ENCODE measurements at regions not wholly inside any gene's neighbourhood (a gene's known extent, or its start where the extent isn't known, plus 50 kb on each side); places are given as distances from the start of the nearest gene placed in this dataset.

- no peaks in the 10 kb centered on the region for H3K4me1 ChIP-seq
- no peak for DNase-seq
- no peak overlapping the region for H3K27ac ChIP-seq
- no peaks in the 10 kb centered on the region for H3K9me3 ChIP-seq
- no peak for TF ChIP-seq POLR2A (IDR thresholded peaks at IDR 0.05)
- no peak for TF ChIP-seq CTCF (IDR thresholded peaks at IDR 0.05)
- no peak overlapping the region for H3K4me3 ChIP-seq
- H3K36me3 ChIP-seq: no peaks in the 10 kb centered on the region
- no peaks in the 10 kb centered on the region for H3K27me3 ChIP-seq
These were observed 730.2 kb upstream of the GJE1 start for GRCh38 chr6:141402489-141402888.

- Histone ChIP-seq H3K36me3 (no peaks in the 10 kb centered on the region), H3K4me1 (no peaks in the 10 kb centered on the region), H3K4me3 (no peak overlapping the region), H3K27ac (no peak overlapping the region), H3K27me3 (no peaks in the 10 kb centered on the region), H3K9me3 (no peaks in the 10 kb centered on the region)
- TF ChIP-seq POLR2A (IDR thresholded peaks at IDR 0.05) (no peak), CTCF (IDR thresholded peaks at IDR 0.05) (no peak)
- DNase-seq: no peak
These were observed 730.9 kb upstream of the GJE1 start for GRCh38 chr6:141401851-141402250.

- TF ChIP-seq POLR2A (IDR thresholded peaks at IDR 0.05) (no peak), CTCF (IDR thresholded peaks at IDR 0.05) (no peak)
- Histone ChIP-seq H3K9me3 (no peaks in the 10 kb centered on the region), H3K27ac (no peak overlapping the region), H3K4me1 (no peaks in the 10 kb centered on the region), H3K4me3 (no peak overlapping the region), H3K36me3 (no peaks in the 10 kb centered on the region), H3K27me3 (no peaks in the 10 kb centered on the region)
- DNase-seq: no peak
These were observed 731.6 kb upstream of the GJE1 start for GRCh38 chr6:141401168-141401567.

- Histone ChIP-seq H3K27me3 (no peaks in the 10 kb centered on the region), H3K4me3 (no peak overlapping the region), H3K9me3 (no peaks in the 10 kb centered on the region), H3K36me3 (no peaks in the 10 kb centered on the region), H3K27ac (no peak overlapping the region), H3K4me1 (no peaks in the 10 kb centered on the region)
- no peak for DNase-seq
- no peak for TF ChIP-seq CTCF (IDR thresholded peaks at IDR 0.05)
- no peak for TF ChIP-seq POLR2A (IDR thresholded peaks at IDR 0.05)
These were observed 733.8 kb upstream of the GJE1 start for GRCh38 chr6:141398949-141399348.

GRCh38 chr6:141395443-141396008 lies 737.2 kb upstream of the GJE1 start:
- H3K9me3 ChIP-seq: no peaks in the 10 kb centered on the region
- no peaks in the 10 kb centered on the region for H3K36me3 ChIP-seq
- no peaks in the 10 kb centered on the region for H3K27me3 ChIP-seq
- TF ChIP-seq CTCF (IDR thresholded peaks at IDR 0.05): no peak
- no peak for TF ChIP-seq POLR2A (IDR thresholded peaks at IDR 0.05)
- no peak overlapping the region for H3K4me3 ChIP-seq
- no peaks in the 10 kb centered on the region for H3K4me1 ChIP-seq
- no peak overlapping the region for H3K27ac ChIP-seq
- no peak for DNase-seq

- H3K36me3 ChIP-seq: no peaks in the 10 kb centered on the region
- TF ChIP-seq POLR2A (IDR thresholded peaks at IDR 0.05) (no peak), CTCF (IDR thresholded peaks at IDR 0.05) (no peak)
- H3K9me3 ChIP-seq: no peaks in the 10 kb centered on the region
- DNase-seq: no peak
- H3K27me3 ChIP-seq: no peaks in the 10 kb centered on the region
- H3K27ac ChIP-seq: no peak overlapping the region
- H3K4me3 ChIP-seq: no peak overlapping the region
- H3K4me1 ChIP-seq: no peaks in the 10 kb centered on the region
These were observed 738.1 kb upstream of the GJE1 start for GRCh38 chr6:141394565-141395051.

Data from Peyer's patch (tissue), 4 donors.